ENCODE measurements at regions not wholly inside any gene's neighbourhood (a gene's known extent, or its start where the extent isn't known, plus 50 kb on each side); places are given as distances from the start of the nearest gene placed in this dataset.

DNA sequence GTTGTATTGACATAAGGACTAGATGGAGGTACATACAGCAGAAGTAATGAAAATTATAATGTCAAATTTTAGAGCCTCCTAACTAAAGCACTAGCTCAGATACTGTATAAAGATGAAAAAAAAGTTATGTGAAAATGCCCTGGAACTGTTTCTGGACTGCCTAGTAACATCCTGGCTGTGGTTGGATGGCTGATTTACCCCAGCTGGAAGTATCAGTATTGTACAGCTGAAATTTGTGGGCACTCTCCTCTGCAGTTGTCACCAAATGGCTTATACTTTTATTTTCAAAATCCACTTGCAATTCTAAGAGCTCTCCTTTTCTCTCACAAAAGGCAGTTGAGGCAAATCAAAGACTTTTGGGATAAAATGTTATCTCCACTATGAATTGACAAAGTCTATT, 239.2 kb downstream of the RPIA start:
- Histone ChIP-seq H3K4me1 (ENCODE audit: insufficient read depth, low read length, poor library complexity, severe bottlenecking) (no peaks in the 10 kb centered on the region), H3K4me3 (ENCODE audit: low read depth, low read length, poor library complexity, severe bottlenecking) (no peak overlapping the region), H2AFZ (ENCODE audit: low read length) (no peak overlapping the region), H3K36me3 (ENCODE audit: insufficient read depth, low read length) (no peaks in the 10 kb centered on the region), H3K4me2 (ENCODE audit: low read length) (no peak overlapping the region), H3K9me2 (ENCODE audit: insufficient read depth, low read length) (no peaks in the 10 kb centered on the region), H3K79me2 (ENCODE audit: insufficient read depth, low read depth, low read length) (no peaks in the 10 kb centered on the region), H3K27ac (ENCODE audit: low read depth, low read length, poor library complexity, severe bottlenecking) (no peak overlapping the region), H4K20me1 (ENCODE audit: insufficient read depth, low read length) (no peaks in the 10 kb centered on the region), H3K9me3 (ENCODE audit: low read length) (no peaks in the 10 kb centered on the region)
- POLR2A ChIA-PET = no interaction called here
- no peak for DNase-seq (ENCODE audit: low spot score)
- intact Hi-C loops (cut with micrococcal nuclease; ENCODE audit: unreplicated experiment) = no loop called here
- TF ChIP-seq CTCF (conservative IDR thresholded peaks at IDR 0.05; ENCODE audit: low read length) (no peak), EZH2phosphoT487 (IDR thresholded peaks at IDR 0.05; ENCODE audit: borderline replicate concordance, low read depth, low read length) (no peak)
- no TSS peak for BruUV-seq (replicated peaks)
- CTCF ChIA-PET (ENCODE audit: unreplicated experiment) = no interaction called here

DNA sequence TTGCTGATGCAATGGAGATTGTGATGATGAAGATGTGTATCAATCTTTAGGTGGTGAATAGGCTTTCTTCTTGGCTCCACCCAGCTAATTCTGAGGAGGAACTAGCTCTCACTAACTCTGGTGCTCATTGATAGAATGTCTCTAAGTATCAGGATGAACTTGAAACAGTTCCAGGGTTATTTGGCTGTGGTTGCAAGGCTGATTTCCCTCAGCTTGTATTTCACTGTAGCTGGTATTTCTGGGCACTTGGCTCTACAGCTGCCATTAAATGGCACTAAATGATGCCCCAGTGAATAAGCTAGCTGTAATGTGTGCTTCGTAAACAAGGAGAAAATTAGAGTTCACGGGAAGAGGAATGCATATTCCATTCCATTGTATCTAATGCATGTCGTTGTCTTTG, 241.2 kb downstream of the RPIA start:
- Histone ChIP-seq H3K9me3 (ENCODE audit: low read length) (no peaks in the 10 kb centered on the region), H3K27ac (ENCODE audit: low read depth, low read length, poor library complexity, severe bottlenecking) (no peak overlapping the region), H4K20me1 (ENCODE audit: insufficient read depth, low read length) (no peaks in the 10 kb centered on the region), H3K4me2 (ENCODE audit: low read length) (no peak overlapping the region), H3K36me3 (ENCODE audit: insufficient read depth, low read length) (no peaks in the 10 kb centered on the region), H3K9me2 (ENCODE audit: insufficient read depth, low read length) (no peaks in the 10 kb centered on the region), H3K4me3 (ENCODE audit: low read depth, low read length, poor library complexity, severe bottlenecking) (no peak overlapping the region), H3K4me1 (ENCODE audit: insufficient read depth, low read length, poor library complexity, severe bottlenecking) (no peaks in the 10 kb centered on the region), H2AFZ (ENCODE audit: low read length) (no peak overlapping the region), H3K79me2 (ENCODE audit: insufficient read depth, low read depth, low read length) (no peaks in the 10 kb centered on the region)
- CTCF ChIA-PET (ENCODE audit: unreplicated experiment) = no interaction called here
- intact Hi-C loops (cut with micrococcal nuclease; ENCODE audit: unreplicated experiment) = no loop called here
- no peak for TF ChIP-seq EZH2phosphoT487 (IDR thresholded peaks at IDR 0.05; ENCODE audit: borderline replicate concordance, low read depth, low read length)
- no peak for TF ChIP-seq CTCF (conservative IDR thresholded peaks at IDR 0.05; ENCODE audit: low read length)
- DNase-seq (ENCODE audit: low spot score) = no peak
- BruUV-seq (replicated peaks) = no TSS peak
- POLR2A ChIA-PET = no interaction called here

DNA sequence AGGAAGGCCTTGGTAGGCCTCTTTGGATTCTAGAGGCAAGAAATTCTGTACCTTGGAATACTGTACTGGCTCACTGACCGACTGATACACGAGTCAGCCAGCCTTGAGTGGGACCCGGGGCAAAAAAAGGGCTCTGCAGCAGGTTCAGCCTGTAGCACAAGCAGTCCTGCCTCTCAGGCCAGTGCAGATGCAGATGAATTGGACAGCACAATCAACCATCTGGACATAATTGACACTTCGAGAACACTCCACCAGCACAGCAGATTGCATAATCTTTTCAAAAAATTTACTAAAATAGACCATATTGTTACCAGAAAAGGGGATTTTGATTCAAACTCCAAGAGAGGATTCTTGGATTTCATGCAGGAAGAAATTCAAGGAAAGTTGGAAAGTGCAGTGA, 241.6 kb downstream of the RPIA start:
- CTCF ChIA-PET (ENCODE audit: unreplicated experiment) = no interaction called here
- Histone ChIP-seq H3K9me2 (ENCODE audit: insufficient read depth, low read length) (no peaks in the 10 kb centered on the region), H3K4me1 (ENCODE audit: insufficient read depth, low read length, poor library complexity, severe bottlenecking) (no peaks in the 10 kb centered on the region), H3K79me2 (ENCODE audit: insufficient read depth, low read depth, low read length) (no peaks in the 10 kb centered on the region), H3K4me3 (ENCODE audit: low read depth, low read length, poor library complexity, severe bottlenecking) (no peak overlapping the region), H4K20me1 (ENCODE audit: insufficient read depth, low read length) (no peaks in the 10 kb centered on the region), H3K27ac (ENCODE audit: low read depth, low read length, poor library complexity, severe bottlenecking) (no peak overlapping the region), H3K9me3 (ENCODE audit: low read length) (no peaks in the 10 kb centered on the region), H3K36me3 (ENCODE audit: insufficient read depth, low read length) (no peaks in the 10 kb centered on the region), H2AFZ (ENCODE audit: low read length) (no peak overlapping the region), H3K4me2 (ENCODE audit: low read length) (no peak overlapping the region)
- POLR2A ChIA-PET = no interaction called here
- intact Hi-C loops (cut with micrococcal nuclease; ENCODE audit: unreplicated experiment) = no loop called here
- TF ChIP-seq EZH2phosphoT487 (IDR thresholded peaks at IDR 0.05; ENCODE audit: borderline replicate concordance, low read depth, low read length) = no peak
- no peak for TF ChIP-seq CTCF (conservative IDR thresholded peaks at IDR 0.05; ENCODE audit: low read length)
- DNase-seq (ENCODE audit: low spot score) = no peak
- BruUV-seq (replicated peaks) = no TSS peak

Data from OCI-LY7 (cell line).